Non-pigmented ciliary epithelial cell (primary cell): ENCODE measurements at regions not wholly inside any gene's neighbourhood (a gene's known extent, or its start where the extent isn't known, plus 50 kb on each side); places are given as distances from the start of the nearest gene placed in this dataset.
A peak's percentile ranks its signal among the peaks of the same experiment; 100 is the strongest.

Experiments
- DNase-seq: peaks from one replicate; pipeline ENCODE4 v3.0.0-alpha.2; 2010; ENCODE audit warnings: low read depth

DNA sequence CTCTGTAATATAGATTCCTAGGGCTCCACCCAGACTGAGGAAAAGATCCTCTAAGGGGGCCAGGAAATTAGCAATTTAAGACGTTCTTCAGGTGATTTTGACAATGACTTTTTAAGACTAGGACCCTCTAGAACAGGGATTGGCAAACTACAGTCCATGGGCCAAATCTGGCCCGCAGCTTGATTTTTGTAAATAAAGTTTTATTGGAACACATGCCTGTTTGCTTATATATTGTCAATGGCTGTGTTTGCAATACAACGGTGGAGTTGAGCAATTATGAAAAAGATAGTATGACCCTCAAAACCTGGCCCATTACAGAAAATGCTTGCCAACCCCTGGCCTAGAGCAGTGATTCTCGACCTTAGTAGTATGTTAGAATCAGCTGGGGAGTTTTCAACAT lies 181.9 kb downstream of the SOX9 start:
- no peak for DNase-seq

DNA sequence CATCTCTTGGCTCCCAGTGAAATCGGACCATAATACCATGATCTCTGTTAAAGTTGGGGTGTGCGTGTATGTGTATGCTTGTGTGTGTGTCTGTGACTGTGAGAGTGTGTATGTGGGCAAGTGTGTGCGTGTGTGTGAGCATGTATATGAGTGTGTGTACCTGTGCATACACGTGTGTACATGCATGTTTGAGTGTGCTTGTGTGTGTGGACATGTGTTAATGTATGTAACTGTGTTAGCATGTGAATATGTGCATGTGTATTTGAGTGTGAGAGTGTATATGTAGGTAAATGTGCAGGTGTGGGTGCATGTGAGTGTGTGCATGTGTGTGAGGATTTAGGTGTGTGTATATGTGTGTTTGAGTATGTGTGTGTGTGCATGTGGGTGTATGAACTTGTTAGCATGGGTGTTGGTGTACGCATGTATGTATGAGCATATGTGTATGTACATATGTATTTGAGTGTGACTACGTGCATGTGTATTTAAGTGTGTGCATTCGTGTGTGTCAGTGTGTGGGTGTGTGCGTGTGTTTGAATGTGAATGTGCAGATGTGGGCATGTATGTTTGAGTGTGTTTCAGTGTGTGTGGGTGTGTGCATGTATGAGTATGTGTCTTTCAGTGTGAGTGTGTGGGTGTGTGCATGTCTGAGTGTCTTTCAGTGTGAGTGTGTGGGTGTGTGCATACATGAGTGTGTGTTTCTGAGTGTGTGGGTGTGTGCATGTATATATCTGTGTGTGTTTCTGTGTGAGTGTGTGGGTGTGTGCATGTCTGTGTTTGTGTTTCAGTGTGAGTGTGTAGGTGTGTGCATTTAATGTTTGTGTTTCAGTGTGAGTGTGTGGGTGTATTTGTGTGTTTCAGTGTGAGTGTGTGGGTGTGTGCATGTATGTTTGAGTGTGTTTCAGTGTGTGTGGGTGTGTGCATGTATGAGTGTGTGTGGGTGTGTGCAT lies 183.2 kb downstream of the SOX9 start:
- no peak for DNase-seq

DNA sequence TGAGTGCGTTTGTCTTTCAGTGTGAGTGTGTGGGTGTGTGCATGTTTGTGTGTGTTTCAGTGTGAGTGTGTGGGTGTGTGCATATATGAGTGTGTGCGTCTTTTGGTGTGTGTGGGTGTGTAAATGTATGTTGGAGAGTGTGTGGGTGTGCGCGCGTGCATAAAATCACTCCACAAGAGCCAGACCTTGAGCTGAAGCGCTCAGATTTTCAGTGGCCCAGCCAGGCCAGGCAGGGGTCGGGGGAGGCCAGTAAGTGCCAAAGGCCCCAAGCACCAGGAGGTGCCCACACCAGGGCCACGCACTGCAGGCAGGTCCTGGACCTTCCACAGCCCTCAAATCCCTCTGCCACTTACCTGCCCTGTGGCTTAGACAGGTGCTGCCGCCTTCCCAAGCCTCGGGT lies 184.0 kb downstream of the SOX9 start:
- DNase-seq = no peak

DNA sequence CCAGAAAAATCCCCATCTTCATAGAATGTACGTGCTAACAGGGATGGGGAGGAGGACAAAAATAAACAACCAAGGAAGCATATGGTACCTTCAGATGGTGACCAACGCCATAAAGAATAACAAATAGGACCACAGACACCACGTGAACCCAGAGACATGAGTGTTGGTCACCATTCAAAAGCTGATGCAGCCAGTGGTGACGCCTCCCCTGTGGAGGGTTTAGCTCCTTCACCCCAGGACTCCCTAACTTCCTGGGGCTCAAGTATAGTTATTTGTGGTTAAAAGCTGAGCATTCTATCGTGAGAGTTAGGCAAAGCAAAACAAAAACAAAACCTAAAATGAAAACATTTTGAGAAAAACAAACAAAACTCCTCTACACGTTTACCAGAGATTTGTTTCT lies 184.7 kb downstream of the SOX9 start:
- DNase-seq = no peak

DNA sequence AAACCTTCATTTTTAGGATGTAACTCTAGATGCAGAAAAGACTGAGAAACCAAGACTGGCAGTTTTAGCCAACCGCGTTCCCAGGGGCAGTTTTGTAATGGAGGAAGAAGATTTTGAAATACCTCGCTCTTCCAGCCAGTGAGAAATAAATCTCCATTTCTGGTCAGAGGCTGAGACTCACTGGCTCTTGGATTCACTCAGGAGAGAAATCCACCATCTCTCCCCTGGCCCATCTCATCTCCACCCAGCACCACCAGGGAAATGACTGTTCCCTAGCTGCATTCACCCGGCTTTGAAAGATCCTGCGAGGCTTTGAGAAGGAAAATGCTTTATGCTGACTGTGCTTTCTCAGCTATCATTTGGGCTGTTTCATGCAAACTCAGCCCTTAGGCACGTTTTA lies 185.2 kb downstream of the SOX9 start:
- no peak for DNase-seq

DNA sequence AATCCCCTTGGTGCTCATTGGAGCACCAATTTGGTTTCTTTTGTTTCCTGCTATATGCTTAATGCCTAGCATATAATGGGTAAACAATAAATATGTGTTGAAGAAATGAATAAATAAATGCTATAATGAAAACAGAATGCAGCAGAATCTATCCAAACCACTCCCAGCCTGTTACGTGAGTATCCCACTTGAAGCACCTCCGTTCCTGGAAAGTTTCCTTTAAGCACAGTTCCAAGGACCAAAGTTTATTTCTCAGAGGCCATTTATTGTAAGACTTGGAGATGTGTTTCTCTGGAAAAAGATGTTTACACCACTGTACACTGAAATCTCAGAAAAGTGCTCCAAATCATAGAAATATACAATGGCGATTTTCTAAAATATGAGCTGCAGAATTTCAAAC lies 187.0 kb downstream of the SOX9 start:
- DNase-seq = no peak

DNA sequence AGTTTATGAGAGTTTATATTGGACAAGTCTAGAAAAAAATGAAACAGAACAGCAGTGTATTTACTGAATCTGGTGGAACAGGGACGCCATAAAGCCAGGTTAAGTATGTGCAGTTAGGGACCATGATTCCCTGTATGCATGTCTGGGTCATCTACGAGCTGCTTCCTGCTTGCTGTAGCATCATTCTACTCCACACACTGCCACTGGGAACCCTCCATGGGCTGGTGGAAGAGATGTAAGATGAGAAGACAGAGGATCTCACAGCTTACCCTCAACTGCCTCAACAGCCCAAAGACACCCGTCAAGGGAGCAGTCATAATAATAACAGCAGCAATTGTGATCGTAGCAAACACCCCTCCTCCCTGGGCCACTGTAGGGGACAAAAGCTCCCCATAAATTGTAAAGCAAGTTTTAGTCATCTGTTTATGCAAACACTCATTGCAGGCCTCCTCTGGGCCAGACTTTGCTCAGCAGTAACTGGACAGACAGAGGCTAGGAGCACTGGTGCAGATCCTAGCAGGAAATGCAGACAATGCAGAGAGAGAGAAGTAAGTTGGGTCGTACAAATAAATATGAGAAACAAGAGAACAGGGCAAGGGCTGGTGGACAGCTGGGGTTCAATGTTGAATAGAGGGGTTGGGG lies 188.0 kb downstream of the SOX9 start:
- DNase-seq = no peak

DNA sequence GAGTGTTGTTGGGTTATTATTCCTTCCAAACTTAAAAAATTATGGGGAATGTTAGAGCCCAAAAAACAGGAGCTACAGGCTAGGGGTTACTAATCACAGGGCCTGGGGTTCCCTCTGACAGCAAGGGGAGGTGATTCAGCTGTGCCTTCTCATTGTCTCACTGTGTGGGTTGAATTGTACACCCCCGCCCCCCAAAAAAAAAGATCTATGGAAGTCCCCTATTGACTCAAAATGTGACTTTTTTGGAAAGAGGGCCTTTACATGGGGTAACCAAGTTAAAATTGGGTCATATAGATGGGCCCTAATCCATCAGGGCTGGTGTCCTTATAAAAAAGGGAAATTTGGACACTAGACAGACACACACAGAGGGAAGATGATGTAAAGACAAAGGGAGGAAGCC lies 190.2 kb downstream of the SOX9 start:
- no peak for DNase-seq

DNA sequence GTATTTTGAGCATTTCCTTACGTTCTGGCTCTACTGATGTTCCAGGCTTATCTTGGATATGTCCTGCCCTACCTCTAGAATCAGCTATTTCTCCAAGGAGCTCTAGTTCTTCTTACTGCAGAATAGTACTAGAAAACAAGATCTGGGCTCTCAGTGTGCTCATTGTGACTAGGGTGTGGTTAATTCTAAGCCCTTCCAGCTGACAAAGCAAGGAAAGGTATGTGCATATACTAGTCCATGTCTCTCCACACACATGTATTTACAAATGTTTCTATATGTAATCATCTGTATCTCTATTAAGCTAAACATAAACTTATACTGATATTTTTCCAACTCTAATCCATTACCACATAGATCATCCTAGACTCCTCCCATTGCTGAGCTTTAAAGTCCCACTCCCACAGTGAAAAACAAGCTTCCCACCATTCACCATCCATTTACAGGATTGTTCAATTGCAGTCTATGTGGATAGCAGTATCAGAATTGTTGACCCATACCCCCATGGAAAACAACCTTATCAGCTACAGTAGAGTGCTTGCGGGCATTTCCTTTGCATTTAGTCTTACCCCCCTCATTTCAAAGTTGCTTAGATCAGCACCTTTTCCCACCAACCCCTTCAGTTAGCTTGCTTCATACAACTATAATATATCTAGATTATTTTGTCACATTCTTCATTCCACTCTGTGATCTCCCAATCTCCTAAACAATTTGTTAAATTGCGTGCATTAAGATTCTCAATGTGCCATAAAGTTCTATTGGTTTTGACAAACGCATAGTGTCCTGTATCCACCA lies 194.5 kb downstream of the SOX9 start:
- DNase-seq = no peak

DNA sequence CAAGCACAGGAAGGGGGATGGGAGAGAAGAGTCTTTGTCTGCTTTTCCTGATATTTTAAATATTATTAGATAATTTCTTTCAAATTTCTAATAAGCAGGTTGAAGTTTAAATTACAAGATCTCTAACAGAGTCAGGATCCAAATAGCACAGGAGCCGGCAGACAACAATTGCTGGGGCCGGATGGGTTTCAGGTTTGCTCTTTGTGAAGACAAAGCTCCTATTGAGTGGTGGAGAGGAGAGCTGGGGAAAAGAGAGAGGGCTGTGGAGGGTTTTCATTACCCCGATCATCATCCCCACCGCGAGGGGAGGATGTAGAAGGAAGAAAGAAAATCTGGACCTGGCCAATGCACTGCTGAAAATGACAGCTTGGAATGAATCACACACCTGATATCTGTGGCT lies 197.3 kb downstream of the SOX9 start:
- DNase-seq = no peak

DNA sequence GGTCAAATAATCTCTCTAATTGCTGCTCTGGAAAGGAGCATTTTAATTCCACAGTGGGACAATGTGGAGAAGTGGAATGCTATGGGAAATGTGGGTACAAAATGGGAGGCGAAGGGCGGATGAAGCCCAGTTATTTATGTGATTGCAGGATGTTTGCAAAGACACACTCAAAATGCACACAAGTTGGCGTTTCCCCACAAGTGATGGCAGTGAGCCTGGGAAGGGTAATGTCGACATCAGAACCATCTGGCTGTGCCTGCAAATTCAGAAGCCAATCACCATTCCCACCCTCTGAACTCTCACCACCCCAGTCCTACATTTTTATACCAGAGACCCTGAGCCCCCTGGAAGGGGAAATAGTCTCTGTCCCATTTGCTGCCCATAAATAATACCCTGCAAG lies 201.1 kb downstream of the SOX9 start:
- DNase-seq = no peak

DNA sequence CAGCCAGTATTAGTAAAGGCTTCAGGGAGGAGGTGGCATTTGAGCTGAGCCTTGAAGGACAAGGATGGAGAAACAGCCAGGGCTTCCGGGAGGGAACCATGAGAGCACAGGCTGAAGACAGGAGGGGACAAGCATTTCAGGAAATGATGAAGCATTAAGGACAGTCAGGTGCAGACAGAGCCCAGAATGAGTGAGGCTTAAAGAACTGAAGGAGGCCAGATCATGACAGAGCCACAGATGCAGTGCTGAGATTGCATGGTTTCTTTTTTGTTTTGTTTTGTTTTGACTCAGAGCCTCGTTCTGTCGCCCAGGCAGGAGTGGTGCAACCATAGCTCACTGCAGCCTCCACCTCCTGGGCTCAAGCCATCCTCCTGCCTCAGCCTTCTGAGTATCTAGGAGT lies 211.5 kb downstream of the SOX9 start:
- no peak for DNase-seq

DNA sequence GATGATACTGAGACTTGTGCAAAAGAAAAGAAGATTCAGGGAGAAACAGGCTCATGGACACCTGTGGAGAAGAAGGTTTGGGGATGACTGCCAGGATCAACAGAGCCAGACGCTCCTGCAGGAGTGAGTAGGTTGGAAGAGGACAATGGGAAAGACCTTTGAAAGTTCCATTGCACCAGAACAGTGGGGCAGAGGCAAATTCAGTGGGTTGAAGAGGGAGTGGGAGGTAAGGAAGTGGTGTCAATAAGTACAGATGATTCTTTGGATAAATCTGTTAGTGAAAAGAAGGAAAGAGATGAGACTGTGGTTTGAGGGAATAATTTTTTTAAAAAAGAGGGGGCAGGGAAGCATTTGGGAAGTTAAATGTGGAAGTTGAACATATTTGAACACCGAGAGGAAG lies 212.8 kb downstream of the SOX9 start:
- DNase-seq = no peak

DNA sequence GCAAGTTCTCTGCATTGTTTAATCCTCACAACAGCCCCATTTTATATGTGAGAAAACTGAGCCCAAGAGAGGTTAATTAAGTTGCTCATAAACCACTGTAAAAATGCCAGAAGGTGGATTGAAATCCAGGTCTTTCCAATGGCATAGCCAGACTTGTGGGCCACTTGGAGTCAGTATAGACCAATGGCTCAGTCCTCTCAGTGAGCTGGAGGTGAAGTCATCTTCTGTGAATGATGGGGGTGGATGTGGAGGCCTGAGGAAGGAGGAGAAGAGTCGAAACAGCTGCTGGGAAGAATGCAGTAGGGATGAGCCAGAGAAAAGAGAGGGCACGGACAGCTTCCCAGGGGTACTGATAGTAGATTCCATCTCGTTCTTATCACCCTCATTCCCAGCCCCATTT lies 213.4 kb downstream of the SOX9 start:
- peak; percentile 74 for DNase-seq

DNA sequence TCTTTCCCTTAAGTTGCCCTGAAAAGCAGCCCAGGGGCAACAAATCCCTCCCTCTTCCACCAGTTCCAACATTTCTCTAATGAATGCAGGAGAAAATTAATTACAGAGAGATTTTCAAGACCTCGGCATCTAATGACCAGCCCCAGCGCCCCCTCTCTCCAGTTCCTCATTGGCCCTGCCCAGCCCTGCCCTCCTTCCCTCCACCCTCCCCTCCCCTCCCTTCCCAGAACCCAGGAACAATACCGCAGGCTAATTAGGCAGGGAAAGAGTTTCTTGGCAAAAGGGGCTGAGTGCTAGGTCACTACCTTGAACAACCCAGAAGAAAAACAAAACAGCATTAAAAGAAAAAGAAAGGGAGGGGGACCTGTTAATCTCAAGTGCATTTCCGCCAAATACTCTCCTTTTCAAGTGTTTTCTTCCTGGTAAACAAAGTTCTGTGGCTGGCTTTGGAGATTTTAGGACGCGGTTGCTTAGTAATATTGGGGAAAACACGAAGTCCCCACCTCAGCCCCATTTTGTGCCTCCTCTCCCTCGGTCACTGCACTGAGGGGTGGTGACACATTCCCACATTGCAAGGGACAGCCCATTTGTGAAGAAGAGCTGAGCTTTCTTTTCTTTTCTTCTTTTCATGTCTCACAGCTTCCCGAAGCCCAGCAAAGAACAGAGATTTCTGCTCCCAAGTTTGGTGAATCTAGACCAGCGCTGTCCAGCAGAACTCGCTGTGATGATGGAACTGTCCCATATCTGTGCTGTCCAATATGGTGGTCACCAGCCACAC lies 215.4 kb downstream of the SOX9 start:
- no peak for DNase-seq

DNA sequence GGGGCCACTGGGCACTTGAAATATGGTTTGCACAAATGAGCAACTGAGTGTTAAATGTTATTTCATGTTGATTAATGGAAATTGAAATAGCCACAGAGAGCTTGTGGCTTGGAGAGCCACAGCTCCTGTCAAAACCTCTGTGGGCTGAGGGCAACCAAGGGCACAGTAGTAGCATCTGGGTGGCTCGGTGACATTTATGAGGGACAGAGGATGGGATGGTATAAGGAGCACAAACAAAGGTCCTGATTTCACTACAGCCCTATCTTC lies 215.9 kb downstream of the SOX9 start:
- DNase-seq = no peak

DNA sequence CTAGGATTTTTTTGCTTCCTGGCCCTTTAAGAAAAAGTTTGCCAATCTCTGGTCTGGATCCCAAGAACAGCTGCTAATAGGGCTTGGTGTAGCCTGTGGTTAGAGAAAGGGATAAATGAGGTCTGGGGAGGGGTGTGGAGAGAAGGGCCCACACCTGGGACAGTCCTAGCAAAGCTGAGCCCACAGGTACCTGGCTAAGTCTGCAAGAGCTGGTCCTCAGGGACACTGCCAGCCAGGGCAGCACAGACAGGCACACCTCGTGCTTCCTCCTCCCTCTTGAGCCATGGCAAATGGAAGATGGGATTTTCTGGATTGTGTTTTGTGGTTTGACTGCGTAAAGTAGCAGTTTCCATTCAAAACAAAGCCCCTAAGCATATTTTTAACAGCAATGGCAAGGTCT lies 217.5 kb downstream of the SOX9 start:
- no peak for DNase-seq

DNA sequence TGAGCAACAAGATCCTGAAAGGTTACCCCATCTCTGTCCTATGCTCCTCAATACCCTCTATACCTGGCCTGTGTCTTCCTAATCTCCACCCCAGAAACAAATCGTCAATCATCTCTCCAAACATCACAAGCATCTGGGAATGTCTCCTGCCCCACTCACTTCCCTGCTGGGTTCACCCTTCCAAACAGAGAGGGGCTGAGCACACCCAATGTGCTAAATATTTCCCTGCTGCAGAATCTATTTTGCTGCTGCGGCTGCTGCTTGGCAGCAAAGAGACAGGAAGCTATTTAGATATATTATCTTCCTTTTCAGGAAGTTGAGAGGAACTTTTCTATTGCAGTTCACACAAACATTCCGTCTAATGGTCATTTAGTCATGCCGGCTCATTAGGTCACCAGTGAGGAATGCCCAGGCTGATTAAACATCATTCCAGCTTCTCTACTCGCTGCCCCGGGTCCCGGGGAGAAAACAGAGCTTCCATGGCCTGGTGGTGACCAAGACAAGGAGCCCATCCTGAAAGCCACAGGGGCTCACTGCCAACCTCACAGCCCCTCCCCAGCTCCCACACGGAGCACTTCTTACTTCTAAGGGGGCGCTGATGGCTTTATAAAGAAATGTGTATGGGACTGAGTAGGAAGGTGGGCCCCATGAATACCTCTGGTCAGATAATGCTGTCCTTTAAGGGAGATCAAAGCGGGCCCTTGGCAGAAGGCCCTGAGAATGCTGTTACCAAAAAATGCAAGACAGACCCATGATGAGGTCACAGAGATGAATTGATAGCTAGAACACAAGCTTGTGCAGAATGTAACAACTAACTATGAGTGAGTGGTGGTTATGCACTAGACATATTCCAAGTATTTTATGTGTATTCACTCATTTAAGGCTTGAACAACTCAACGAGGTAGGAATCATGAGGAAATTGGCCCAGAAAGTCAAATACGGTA lies 218.3 kb downstream of the SOX9 start:
- peak; percentile 90 for DNase-seq

DNA sequence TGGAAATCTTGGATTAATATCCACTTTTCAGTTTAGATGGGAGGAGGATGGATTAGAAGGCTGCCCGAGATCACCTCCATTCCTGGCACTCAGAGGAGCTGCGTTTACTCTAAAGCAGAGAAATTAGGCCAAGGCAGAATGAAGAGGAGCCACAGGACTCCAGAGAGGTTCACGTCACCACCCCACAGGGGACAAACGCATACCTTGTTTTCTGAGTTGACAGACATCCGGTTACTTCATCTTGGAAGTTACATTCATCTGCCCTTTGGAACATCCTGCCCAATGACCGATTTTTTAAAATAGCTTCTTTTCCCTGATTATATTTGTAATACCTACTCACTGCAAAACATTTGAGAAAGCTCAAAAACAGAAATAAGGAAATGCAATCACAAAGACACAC lies 220.0 kb downstream of the SOX9 start:
- no peak for DNase-seq

DNA sequence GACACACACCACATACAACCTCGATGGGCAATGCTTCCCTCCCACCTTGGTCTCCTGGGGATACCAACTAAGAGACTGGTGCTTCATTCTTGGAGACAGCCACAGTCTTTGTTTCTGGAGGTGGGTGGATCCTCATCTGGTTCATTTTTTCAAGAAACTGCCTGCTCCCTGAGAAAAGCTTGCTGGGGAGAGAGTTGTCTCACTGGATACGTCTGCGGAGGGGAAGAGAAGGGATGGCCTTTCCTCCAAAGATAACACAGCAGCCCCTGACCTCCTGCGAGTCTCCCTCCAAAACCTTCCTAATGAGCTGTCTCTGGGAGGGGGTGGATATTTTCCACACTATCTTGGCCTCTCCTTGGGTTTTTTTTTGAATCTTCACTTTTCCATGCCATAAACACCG lies 221.2 kb downstream of the SOX9 start:
- no peak for DNase-seq
